IPS-NIHi7 (cell line): ENCODE measurements at regions not wholly inside any gene's neighbourhood (a gene's known extent, or its start where the extent isn't known, plus 50 kb on each side); places are given as distances from the start of the nearest gene placed in this dataset.

Experiments
- DNase-seq: peaks from one replicate; pipeline ENCODE4 v3.0.0; 2012; ENCODE audit warnings: mixed read lengths; ENCODE audit errors: extremely low spot score

GRCh38 chrY:7977301-7977700, 1065.7 kb upstream of the AMELY start:
- no peak for DNase-seq

- DNase-seq = no peak
Observed at GRCh38 chrY:7968293-7968692, 1056.7 kb upstream of the AMELY start.

- DNase-seq = no peak
Observed at GRCh38 chrY:7966916-7967315, 1055.4 kb upstream of the AMELY start.

- no peak for DNase-seq
Observed at GRCh38 chrY:7963393-7963792, 1051.8 kb upstream of the AMELY start.

GRCh38 chrY:7962350-7962749, 1050.8 kb upstream of the AMELY start:
- DNase-seq = no peak

- no peak for DNase-seq
Observed at GRCh38 chrY:7961811-7962210, 1050.3 kb upstream of the AMELY start.

- no peak for DNase-seq
Observed at GRCh38 chrY:7957773-7958172, 1046.2 kb upstream of the AMELY start.

GRCh38 chrY:7951187-7951852, 1039.8 kb upstream of the AMELY start:
- no peak for DNase-seq

GRCh38 chrY:7944135-7944534, 1032.6 kb upstream of the AMELY start:
- no peak for DNase-seq

- DNase-seq = no peak
Observed at GRCh38 chrY:7942711-7943110, 1031.2 kb upstream of the AMELY start.

- no peak for DNase-seq
Observed at GRCh38 chrY:7941856-7942255, 1030.3 kb upstream of the AMELY start.

GRCh38 chrY:7938982-7939718, 1027.6 kb upstream of the AMELY start:
- no peak for DNase-seq

- no peak for DNase-seq
Observed at GRCh38 chrY:7936831-7937230, 1025.3 kb upstream of the AMELY start.

GRCh38 chrY:7936046-7936445, 1024.5 kb upstream of the AMELY start:
- DNase-seq = no peak

- DNase-seq = no peak
Observed at GRCh38 chrY:7935606-7936005, 1024.1 kb upstream of the AMELY start.

GRCh38 chrY:7932424-7932823, 1020.9 kb upstream of the AMELY start:
- no peak for DNase-seq

GRCh38 chrY:7929866-7930265, 1018.3 kb upstream of the AMELY start:
- no peak for DNase-seq

GRCh38 chrY:7924059-7924458, 1012.5 kb upstream of the AMELY start:
- DNase-seq = no peak

GRCh38 chrY:7923476-7924017, 1012.0 kb upstream of the AMELY start:
- DNase-seq = no peak

- DNase-seq = no peak
Observed at GRCh38 chrY:7920382-7920781, 1008.8 kb upstream of the AMELY start.

GRCh38 chrY:7888506-7888905, 977.0 kb upstream of the AMELY start:
- DNase-seq = no peak

GRCh38 chrY:7881696-7882095, 970.1 kb upstream of the AMELY start:
- no peak for DNase-seq

GRCh38 chrY:7879245-7879644, 967.7 kb upstream of the AMELY start:
- DNase-seq = no peak
